Upper lobe of right lung (tissue), 1 donor: ENCODE measurements at regions not wholly inside any gene's neighbourhood (a gene's known extent, or its start where the extent isn't known, plus 50 kb on each side); places are given as distances from the start of the nearest gene placed in this dataset.

ENCODE experiments used
- ATAC-seq: fragments of 200-7000 bp; cut with Tn5 transposase; one replicate; pipeline ENCODE4 v1.9.1; 2020; ENCODE audit warnings: mild to moderate bottlenecking, moderate library complexity
- DNase-seq: peaks from one replicate; pipeline ENCODE4 v3.0.0-alpha.2; 2020
- H3K27ac ChIP-seq: fragments of 200-600 bp; one replicate; pipeline ENCODE4 v1.8.0; 2022
- H3K27me3 ChIP-seq: fragments of 200-600 bp; one replicate; pipeline ENCODE4 v1.8.0; 2022; ENCODE audit warnings: mild to moderate bottlenecking
- H3K36me3 ChIP-seq: fragments of 200-600 bp; one replicate; pipeline ENCODE4 v1.8.0; 2022
- H3K4me1 ChIP-seq: fragments of 200-600 bp; one replicate; pipeline ENCODE4 v1.8.0; 2022
- H3K4me3 ChIP-seq: fragments of 200-600 bp; one replicate; pipeline ENCODE4 v1.8.0; 2022; ENCODE audit warnings: mild to moderate bottlenecking
- H3K9me3 ChIP-seq: fragments of 200-600 bp; one replicate; pipeline ENCODE4 v1.8.0; 2022
- CTCF ChIP-seq: fragments of 200-600 bp; IDR thresholded peaks from one replicate; pipeline ENCODE4 v1.8.0; 2022; ENCODE audit warnings: antibody characterized with exemption
- intact Hi-C: fragments of 100-400 bp; cut with DNase I; formaldehyde crosslinking; loops from one replicate; pipeline ENCODE4 v1.11.0; 2022
- donor health status: DM: no; HTN: yes; CAD: no; lungs with severe emphysema.

DNA sequence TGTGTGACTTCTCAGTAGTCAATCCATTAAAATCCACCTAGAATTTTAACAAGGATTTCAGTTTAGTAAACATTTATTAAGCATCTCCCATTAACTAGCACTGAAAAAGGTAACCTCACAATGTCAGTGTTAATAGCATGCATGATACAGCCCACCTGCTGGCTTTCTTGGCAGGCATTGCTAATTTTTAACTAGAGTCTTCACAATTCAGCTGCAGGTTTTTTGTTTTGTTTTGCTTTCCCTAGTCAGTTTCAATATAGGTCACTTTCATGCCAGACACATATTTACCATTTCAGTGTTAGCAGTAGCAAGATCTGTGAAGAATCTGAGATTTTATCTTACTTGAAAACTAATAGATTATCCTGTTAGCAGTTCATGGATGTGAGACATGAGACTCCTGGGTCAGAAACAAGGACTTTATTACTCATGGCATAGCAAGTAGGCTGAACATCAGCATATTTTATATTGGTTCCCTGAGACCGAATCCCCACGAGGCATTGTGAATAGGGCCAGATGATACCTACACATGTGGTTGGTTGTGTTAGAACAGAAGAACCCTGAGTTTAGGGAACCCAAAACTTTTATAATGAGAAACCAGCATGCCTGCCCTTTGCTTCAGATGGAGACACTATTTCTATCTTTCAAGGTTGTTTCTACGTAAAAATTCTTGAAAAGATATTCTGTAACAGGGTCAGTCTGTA, 198.0 kb upstream of the HTR2A start:
- Histone ChIP-seq H3K27ac (no peak overlapping the region), H3K4me1 (no peaks in the 10 kb centered on the region), H3K9me3 (no peaks in the 10 kb centered on the region), H3K36me3 (no peaks in the 10 kb centered on the region), H3K27me3 (no peaks in the 10 kb centered on the region), H3K4me3 (no peak overlapping the region)
- DNase-seq (no peak), ATAC-seq (no peak)
- intact Hi-C loops = no loop called here
- TF ChIP-seq CTCF = no peak

- ATAC-seq = no peak
- Histone ChIP-seq H3K36me3 (no peaks in the 10 kb centered on the region), H3K4me1 (no peaks in the 10 kb centered on the region), H3K9me3 (no peaks in the 10 kb centered on the region), H3K27me3 (no peaks in the 10 kb centered on the region), H3K4me3 (no peak overlapping the region), H3K27ac (no peak overlapping the region)
- intact Hi-C loops = no loop called here
- DNase-seq = no peak
- TF ChIP-seq CTCF = no peak
Measured at GRCh38 chr13:47092202-47092601, 195.3 kb upstream of the HTR2A start.

DNA sequence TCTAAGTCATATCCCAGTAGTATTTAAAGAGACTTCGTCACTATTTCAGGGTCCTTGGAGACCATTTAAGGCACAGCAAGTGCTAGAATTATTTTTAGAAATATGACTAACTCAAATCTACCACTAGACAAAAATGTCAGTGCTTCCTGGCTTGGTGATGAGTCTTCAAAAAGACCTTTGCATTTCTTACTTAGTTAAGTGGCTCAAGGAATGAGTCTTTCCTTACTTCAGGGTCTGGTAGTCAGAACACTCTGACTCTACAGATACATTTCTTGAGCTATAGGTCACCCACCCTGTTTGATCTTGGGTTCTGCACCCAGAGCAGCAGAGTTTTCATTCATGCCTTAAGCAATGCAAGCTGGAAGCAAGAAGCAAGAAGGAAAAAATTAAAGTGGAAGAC, 191.0 kb upstream of the HTR2A start:
- DNase-seq (no peak), ATAC-seq (no peak)
- intact Hi-C loops = no loop called here
- no peaks in the 10 kb centered on the region for H3K27me3 ChIP-seq
- no peak overlapping the region for H3K27ac ChIP-seq
- TF ChIP-seq CTCF = no peak
- H3K4me1 ChIP-seq = no peaks in the 10 kb centered on the region
- no peaks in the 10 kb centered on the region for H3K36me3 ChIP-seq
- no peak overlapping the region for H3K4me3 ChIP-seq
- no peaks in the 10 kb centered on the region for H3K9me3 ChIP-seq

- H3K27me3 ChIP-seq = no peaks in the 10 kb centered on the region
- TF ChIP-seq CTCF = no peak
- no peak overlapping the region for H3K4me3 ChIP-seq
- ATAC-seq = no peak
- no peaks in the 10 kb centered on the region for H3K4me1 ChIP-seq
- intact Hi-C loops = no loop called here
- no peak overlapping the region for H3K27ac ChIP-seq
- no peaks in the 10 kb centered on the region for H3K36me3 ChIP-seq
- no peaks in the 10 kb centered on the region for H3K9me3 ChIP-seq
- DNase-seq = no peak
Measured at GRCh38 chr13:47087241-47087640, 190.4 kb upstream of the HTR2A start.

DNA sequence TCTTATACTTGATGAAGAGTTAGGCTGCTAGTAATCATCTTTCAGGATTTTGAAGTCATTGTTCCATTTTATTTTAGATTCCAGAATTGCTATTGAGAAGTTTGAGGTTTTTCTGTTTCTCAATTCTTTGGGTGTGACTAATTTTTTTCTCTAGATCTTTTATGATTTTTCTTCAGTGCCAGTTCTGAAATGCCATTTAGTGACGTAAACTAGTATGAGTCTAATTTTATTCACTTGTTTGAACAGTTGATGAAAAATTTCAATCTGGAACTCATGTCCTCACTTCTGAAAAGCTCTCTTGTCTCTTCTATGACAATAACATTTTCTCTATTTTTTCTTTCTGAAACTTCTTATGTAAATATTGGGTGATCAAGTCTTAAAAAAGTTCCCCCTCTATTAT, 188.5 kb upstream of the HTR2A start:
- no peaks in the 10 kb centered on the region for H3K4me1 ChIP-seq
- no peak overlapping the region for H3K27ac ChIP-seq
- no peaks in the 10 kb centered on the region for H3K9me3 ChIP-seq
- no peaks in the 10 kb centered on the region for H3K36me3 ChIP-seq
- DNase-seq (no peak), ATAC-seq (no peak)
- no peak for TF ChIP-seq CTCF
- no peak overlapping the region for H3K4me3 ChIP-seq
- H3K27me3 ChIP-seq = no peaks in the 10 kb centered on the region
- intact Hi-C loops = no loop called here

DNA sequence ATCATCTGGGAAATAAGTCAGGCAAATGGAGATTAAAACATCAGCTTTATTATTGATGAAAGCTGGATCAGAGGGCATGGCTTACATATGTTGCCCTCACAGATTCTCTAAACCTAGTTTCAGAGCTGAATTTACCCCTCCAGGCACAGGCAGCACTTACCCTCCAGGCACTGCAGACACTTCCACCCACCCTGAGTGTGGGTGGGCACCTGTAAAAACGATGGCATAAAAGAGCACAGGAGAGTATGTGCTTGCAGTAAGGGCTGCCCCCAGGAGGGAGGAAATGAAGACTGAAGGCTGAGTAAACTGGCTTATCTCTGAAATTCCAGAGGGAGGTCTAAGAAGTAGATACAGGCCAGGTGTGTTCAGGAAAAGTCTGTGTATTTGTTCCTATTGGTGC, 185.0 kb upstream of the HTR2A start:
- Histone ChIP-seq H3K4me1 (no peaks in the 10 kb centered on the region), H3K36me3 (no peaks in the 10 kb centered on the region), H3K27me3 (no peaks in the 10 kb centered on the region), H3K9me3 (no peaks in the 10 kb centered on the region), H3K27ac (no peak overlapping the region), H3K4me3 (no peak overlapping the region)
- no peak for ATAC-seq
- intact Hi-C loops = no loop called here
- no peak for TF ChIP-seq CTCF
- DNase-seq = no peak
